GM12878 (cell line): ENCODE measurements at regions not wholly inside any gene's neighbourhood (a gene's known extent, or its start where the extent isn't known, plus 50 kb on each side); places are given as distances from the start of the nearest gene placed in this dataset.

Experiments used
- ATAC-seq: fragments of 200-7000 bp; cut with Tn5 transposase; 3 replicates; pipeline ENCODE4 v1.9.1; 2020; ENCODE audit warnings: mild to moderate bottlenecking, moderate library complexity
- BruUV-seq: library from RNA; stranded (reverse); fragments of 400-500 nt; replicated peaks from 2 replicates; lab custom pipeline; 2021; lab: Mats Ljungman, UMichigan
- CTCF ChIA-PET: fragments of 300-600 bp; sonication (Branson Sonifier 250); formaldehyde crosslinking; extraction: SDS; loops from one replicate; lab custom pipeline; 2021; ENCODE audit warnings: inconsistent platforms; lab: Yijun Ruan, JAX
- POLR2A ChIA-PET: fragments of 350-600 bp; formaldehyde crosslinking; extraction: SDS; loops from one replicate; lab custom pipeline; 2021; ENCODE audit warnings: inconsistent platforms; lab: Charles Lee
- RAD21 ChIA-PET: fragments of 300-600 bp; sonication (Branson Sonifier 250); formaldehyde crosslinking; loops from one replicate; lab custom pipeline; 2023; ENCODE audit warnings: antibody characterized with exemption; ENCODE audit not compliant: unreplicated experiment; lab: Charles Lee
- SMC1A ChIA-PET: fragments of 300-600 bp; sonication (Branson Sonifier 250); formaldehyde crosslinking; loops from one replicate; lab custom pipeline; 2023; ENCODE audit not compliant: unreplicated experiment, uncharacterized antibody; lab: Charles Lee
- DNase-seq: peaks from one replicate; pipeline ENCODE4 v3.0.0-alpha.2; 2011; ENCODE audit warnings: low read depth, low spot score
- FAIRE-seq: peaks from 3 replicates; lab custom pipeline; 2011; peaks lifted over from hg19 to GRCh38; lab: Jason Lieb, UNC
- H2AFZ ChIP-seq: 2 replicates; pipeline ENCODE4 v1.6.0; 2011; ENCODE audit warnings: low read depth, low read length, control low read depth; ENCODE audit not compliant: control insufficient read depth
- H3K27ac ChIP-seq: 2 replicates; pipeline ENCODE4 v1.5.1; 2011; ENCODE audit warnings: control low read depth; ENCODE audit not compliant: control insufficient read depth, insufficient read depth
- H3K27me3 ChIP-seq, 2 experiments: replicated peaks in 1 of 2; 2 replicates each; pipeline versions ENCODE4 v1.6.0 to v1.6.1; 2011; ENCODE audit warnings: low read length in 1 of 2; ENCODE audit not compliant: control insufficient read depth in 2 of 2, insufficient read depth in 2 of 2
- H3K36me3 ChIP-seq, 2 experiments: 2 replicates each; pipeline ENCODE4 v1.5.1; 2011; ENCODE audit warnings: low read length in 1 of 2; ENCODE audit not compliant: control insufficient read depth in 2 of 2, insufficient read depth in 2 of 2
- H3K4me1 ChIP-seq: 2 replicates; pipeline ENCODE4 v1.6.1; 2011; ENCODE audit warnings: mild to moderate bottlenecking, low read length, moderate library complexity, mixed read lengths; ENCODE audit not compliant: control insufficient read depth, insufficient read depth
- H3K4me2 ChIP-seq: 2 replicates; pipeline ENCODE4 v1.6.0; 2011; ENCODE audit warnings: control low read depth; ENCODE audit not compliant: control insufficient read depth, insufficient read depth
- H3K4me3 ChIP-seq: fragments of 200-600 bp; sonication (generic); 2 replicates; pipeline ENCODE4 v1.5.1; 2016
- H3K79me2 ChIP-seq: 2 replicates; pipeline ENCODE4 v1.6.0; 2011; ENCODE audit warnings: low read length; ENCODE audit not compliant: control insufficient read depth, insufficient read depth
- H3K9ac ChIP-seq: 2 replicates; pipeline ENCODE4 v1.8.0; 2011; ENCODE audit warnings: low read length, control low read depth, mixed read lengths; ENCODE audit not compliant: control insufficient read depth, insufficient read depth
- H3K9me3 ChIP-seq: replicated peaks from 3 replicates; pipeline ENCODE4 v1.5.1; 2011; ENCODE audit warnings: mild to moderate bottlenecking, low read length; ENCODE audit not compliant: control insufficient read depth, insufficient read depth
- H4K20me1 ChIP-seq: 2 replicates; pipeline ENCODE4 v1.6.0; 2011; ENCODE audit not compliant: control insufficient read depth, insufficient read depth
- BRCA1 ChIP-seq: IDR thresholded peaks from 2 replicates; pipeline ENCODE4 v1.6.1; 2011; ENCODE audit warnings: low read depth, low read length, improper control_type of control experiment
- ELK1 ChIP-seq: IDR thresholded peaks from 2 replicates; pipeline ENCODE4 v1.6.1; 2012; ENCODE audit warnings: low read depth, low read length, improper control_type of control experiment
- EZH2 ChIP-seq: IDR thresholded peaks from 2 replicates; pipeline ENCODE4 v1.6.1; 2012; ENCODE audit warnings: low read depth, mild to moderate bottlenecking, control low read depth, inconsistent platforms, low read length, borderline replicate concordance; ENCODE audit not compliant: control insufficient read depth
- HCFC1 ChIP-seq: fragments of 150-350 bp; IDR thresholded peaks from 2 replicates; pipeline ENCODE4 v1.6.1; 2014; ENCODE audit warnings: low read length
- HDAC6 ChIP-seq: fragments of 200-600 bp; sonication (generic); IDR thresholded peaks from one replicate; pipeline ENCODE4 v1.8.0; 2017; ENCODE audit warnings: antibody characterized with exemption; ENCODE audit not compliant: unreplicated experiment
- MLLT1 ChIP-seq: fragments of 450-650 bp; IDR thresholded peaks from 2 replicates; pipeline ENCODE4 v1.6.1; 2016; ENCODE audit warnings: mild to moderate bottlenecking
- NBN ChIP-seq: fragments of 450-650 bp; IDR thresholded peaks from 2 replicates; pipeline ENCODE4 v1.6.1; 2016
- NFYA ChIP-seq: IDR thresholded peaks from 2 replicates; pipeline ENCODE4 v1.6.1; 2011; ENCODE audit warnings: low read depth, mild to moderate bottlenecking, low read length, improper control_type of control experiment, borderline replicate concordance
- NFYB ChIP-seq: IDR thresholded peaks from 2 replicates; pipeline ENCODE4 v1.6.1; 2011; ENCODE audit warnings: low read depth, mild to moderate bottlenecking, low read length, improper control_type of control experiment, moderate library complexity; ENCODE audit not compliant: insufficient read depth
- NRF1 ChIP-seq: conservative IDR thresholded peaks from 2 replicates; pipeline ENCODE4 v1.6.1; 2011; ENCODE audit warnings: mild to moderate bottlenecking, low read depth, low read length, improper control_type of control experiment
- SMARCA5 ChIP-seq: fragments of 450-650 bp; IDR thresholded peaks from 2 replicates; pipeline ENCODE4 v1.6.1; 2017; ENCODE audit warnings: mild to moderate bottlenecking
- TCF12 ChIP-seq: IDR thresholded peaks from 2 replicates; pipeline ENCODE4 v1.6.1; 2011; ENCODE audit warnings: low read depth, mild to moderate bottlenecking, low read length
- TCF3 ChIP-seq: IDR thresholded peaks from 2 replicates; pipeline ENCODE4 v1.6.1; 2012; ENCODE audit warnings: low read depth, mild to moderate bottlenecking, low read length, borderline replicate concordance; ENCODE audit not compliant: insufficient read depth
- WGBS: methylation state at CpG from one replicate; pipeline ENCODE4 v1.1.6; 2016; ENCODE audit warnings: low lambda C conversion rate; ENCODE audit not compliant: insufficient replicate concordance, insufficient coverage; ENCODE audit errors: missing lambda C conversion rate; 5-methylcytosine and 5-hydroxymethylcytosine counted together
- in situ Hi-C: fragments of 300-500 bp; cut with MboI; formaldehyde crosslinking; loops from 9 replicates; pipeline ENCODE4 v1.14.3; 2018; ENCODE audit warnings: mixed read lengths
- intact Hi-C: fragments of 100-400 bp; cut with micrococcal nuclease; formaldehyde crosslinking; loops from one replicate; pipeline ENCODE4 v1.14.2; 2022; ENCODE audit not compliant: unreplicated experiment
- TF ChIP-seq, protein P1 (sequence below): fragments of 450-650 bp; IDR thresholded peaks from 2 replicates; pipeline ENCODE4 v1.6.1; 2017; ENCODE audit warnings: low read depth, mild to moderate bottlenecking, moderate library complexity

- no peak for DNase-seq
- no TSS peak for BruUV-seq
- no peak for FAIRE-seq
- no peaks in the 10 kb centered on the region for H4K20me1 ChIP-seq
- in situ Hi-C loops, result no loop called here
- no peaks in the 10 kb centered on the region for H3K36me3 ChIP-seq
- no peaks in the 10 kb centered on the region for H3K79me2 ChIP-seq
- no peak for ATAC-seq
- H3K4me1 ChIP-seq, result no peaks in the 10 kb centered on the region
- H3K4me2 ChIP-seq, result no peak overlapping the region
- CTCF ChIA-PET, result interaction anchor here (1.3 kb wide), 1 partner anchor 9 kb away, joined by 3 read pairs; no protein-coding TSS in a partner anchor
- no peak overlapping the region for H3K27ac ChIP-seq
- no peak overlapping the region for H3K4me3 ChIP-seq
- WGBS, result 18% methylated on average over 13 of the region's 13 CpGs
- H3K27me3 ChIP-seq, result peaks cover 2 to 5% of the 10 kb centered on the region in 2 experiments; a peak in 2 of 4 replicates
- POLR2A ChIA-PET, result no interaction called here
- intact Hi-C loops, result no loop called here
- no peaks in the 10 kb centered on the region for H3K9me3 ChIP-seq
- TF ChIP-seq, protein P1, sequence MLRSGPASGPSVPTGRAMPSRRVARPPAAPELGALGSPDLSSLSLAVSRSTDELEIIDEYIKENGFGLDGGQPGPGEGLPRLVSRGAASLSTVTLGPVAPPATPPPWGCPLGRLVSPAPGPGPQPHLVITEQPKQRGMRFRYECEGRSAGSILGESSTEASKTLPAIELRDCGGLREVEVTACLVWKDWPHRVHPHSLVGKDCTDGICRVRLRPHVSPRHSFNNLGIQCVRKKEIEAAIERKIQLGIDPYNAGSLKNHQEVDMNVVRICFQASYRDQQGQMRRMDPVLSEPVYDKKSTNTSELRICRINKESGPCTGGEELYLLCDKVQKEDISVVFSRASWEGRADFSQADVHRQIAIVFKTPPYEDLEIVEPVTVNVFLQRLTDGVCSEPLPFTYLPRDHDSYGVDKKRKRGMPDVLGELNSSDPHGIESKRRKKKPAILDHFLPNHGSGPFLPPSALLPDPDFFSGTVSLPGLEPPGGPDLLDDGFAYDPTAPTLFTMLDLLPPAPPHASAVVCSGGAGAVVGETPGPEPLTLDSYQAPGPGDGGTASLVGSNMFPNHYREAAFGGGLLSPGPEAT, result no peak
- no peak for TF ChIP-seq SMARCA5
- TF ChIP-seq NBN, result no peak
- TF ChIP-seq MLLT1, result no peak
- TF ChIP-seq ELK1, result no peak
- no peak for TF ChIP-seq TCF12
- TF ChIP-seq NFYB, result no peak
- TF ChIP-seq NRF1, result no peak
- TF ChIP-seq EZH2, result no peak
- TF ChIP-seq NFYA, result no peak
- TF ChIP-seq BRCA1, result no peak
- no peak for TF ChIP-seq TCF3
- TF ChIP-seq HDAC6, result no peak
- no peak for TF ChIP-seq HCFC1
- no peak overlapping the region for H3K9ac ChIP-seq
- SMC1A ChIA-PET, result interaction anchor here (0.6 kb wide), 1 partner anchor 496 kb away, joined by 3 read pairs; no protein-coding TSS in a partner anchor
- H2AFZ ChIP-seq, result no peak overlapping the region
- RAD21 ChIA-PET, result no interaction called here
Observed at GRCh38 chr2:20939931-20940795, 103.7 kb downstream of the APOB start.
